ENCODE measurements at regions not wholly inside any gene's neighbourhood (a gene's known extent, or its start where the extent isn't known, plus 50 kb on each side); places are given as distances from the start of the nearest gene placed in this dataset.

GRCh38 chr2:209348433-209348832 lies 75.4 kb upstream of the MAP2 start:
- TF ChIP-seq, protein P1, sequence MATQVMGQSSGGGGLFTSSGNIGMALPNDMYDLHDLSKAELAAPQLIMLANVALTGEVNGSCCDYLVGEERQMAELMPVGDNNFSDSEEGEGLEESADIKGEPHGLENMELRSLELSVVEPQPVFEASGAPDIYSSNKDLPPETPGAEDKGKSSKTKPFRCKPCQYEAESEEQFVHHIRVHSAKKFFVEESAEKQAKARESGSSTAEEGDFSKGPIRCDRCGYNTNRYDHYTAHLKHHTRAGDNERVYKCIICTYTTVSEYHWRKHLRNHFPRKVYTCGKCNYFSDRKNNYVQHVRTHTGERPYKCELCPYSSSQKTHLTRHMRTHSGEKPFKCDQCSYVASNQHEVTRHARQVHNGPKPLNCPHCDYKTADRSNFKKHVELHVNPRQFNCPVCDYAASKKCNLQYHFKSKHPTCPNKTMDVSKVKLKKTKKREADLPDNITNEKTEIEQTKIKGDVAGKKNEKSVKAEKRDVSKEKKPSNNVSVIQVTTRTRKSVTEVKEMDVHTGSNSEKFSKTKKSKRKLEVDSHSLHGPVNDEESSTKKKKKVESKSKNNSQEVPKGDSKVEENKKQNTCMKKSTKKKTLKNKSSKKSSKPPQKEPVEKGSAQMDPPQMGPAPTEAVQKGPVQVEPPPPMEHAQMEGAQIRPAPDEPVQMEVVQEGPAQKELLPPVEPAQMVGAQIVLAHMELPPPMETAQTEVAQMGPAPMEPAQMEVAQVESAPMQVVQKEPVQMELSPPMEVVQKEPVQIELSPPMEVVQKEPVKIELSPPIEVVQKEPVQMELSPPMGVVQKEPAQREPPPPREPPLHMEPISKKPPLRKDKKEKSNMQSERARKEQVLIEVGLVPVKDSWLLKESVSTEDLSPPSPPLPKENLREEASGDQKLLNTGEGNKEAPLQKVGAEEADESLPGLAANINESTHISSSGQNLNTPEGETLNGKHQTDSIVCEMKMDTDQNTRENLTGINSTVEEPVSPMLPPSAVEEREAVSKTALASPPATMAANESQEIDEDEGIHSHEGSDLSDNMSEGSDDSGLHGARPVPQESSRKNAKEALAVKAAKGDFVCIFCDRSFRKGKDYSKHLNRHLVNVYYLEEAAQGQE (IDR thresholded peaks at IDR 0.05; ENCODE audit: insufficient read depth in 1 of 2, low read depth in 2 of 2, low read length in 2 of 2): no peak
- TF ChIP-seq POLR2AphosphoS5 (IDR thresholded peaks at IDR 0.05; ENCODE audit: low read depth, low read length): no peak
- no peak for TF ChIP-seq TAF1 (IDR thresholded peaks at IDR 0.05; ENCODE audit: borderline replicate concordance, insufficient read depth, low read length)
- TF ChIP-seq SIN3A (IDR thresholded peaks at IDR 0.05; ENCODE audit: borderline replicate concordance, insufficient read depth, low read length): no peak

Measured in PFSK-1 (cell line).